ENCODE measurements at regions not wholly inside any gene's neighbourhood (a gene's known extent, or its start where the extent isn't known, plus 50 kb on each side); places are given as distances from the start of the nearest gene placed in this dataset.
"Not testable (repeated sequence)": the region's sequence is repeated elsewhere in the genome, so short reads cannot be mapped to it uniquely, and the experiment has no call there.

GRCh38 chr11:49750447-49750846 is 201.7 kb upstream of the OR4C13 start:
- not testable (repeated sequence) for ATAC-seq (replicated peaks); H3K4me1 Mint-ChIP-seq; H3K4me3 Mint-ChIP-seq; H3K27ac Mint-ChIP-seq; DNase-seq; H3K9me3 Mint-ChIP-seq; H3K36me3 Mint-ChIP-seq; H3K27me3 Mint-ChIP-seq

- not testable (repeated sequence) for H3K27ac Mint-ChIP-seq; H3K4me1 Mint-ChIP-seq; ATAC-seq (replicated peaks); DNase-seq; H3K36me3 Mint-ChIP-seq; H3K27me3 Mint-ChIP-seq; H3K4me3 Mint-ChIP-seq; H3K9me3 Mint-ChIP-seq
Measured at GRCh38 chr11:49750960-49751359, 201.2 kb upstream of the OR4C13 start.

- H3K27ac Mint-ChIP-seq; H3K9me3 Mint-ChIP-seq; H3K4me3 Mint-ChIP-seq; H3K27me3 Mint-ChIP-seq; H3K4me1 Mint-ChIP-seq; ATAC-seq (replicated peaks); H3K36me3 Mint-ChIP-seq: not testable (repeated sequence)
- DNase-seq: peak; percentile 0
Measured at GRCh38 chr11:49780791-49781190, 171.4 kb upstream of the OR4C13 start.

- ATAC-seq (replicated peaks); H3K4me3 Mint-ChIP-seq; H3K4me1 Mint-ChIP-seq; H3K27me3 Mint-ChIP-seq; H3K27ac Mint-ChIP-seq; H3K9me3 Mint-ChIP-seq; H3K36me3 Mint-ChIP-seq; DNase-seq: not testable (repeated sequence)
Measured at GRCh38 chr11:49782000-49782399, 170.2 kb upstream of the OR4C13 start.

GRCh38 chr11:49783841-49784240 is 168.3 kb upstream of the OR4C13 start:
- H3K4me3 Mint-ChIP-seq; H3K4me1 Mint-ChIP-seq; H3K36me3 Mint-ChIP-seq; H3K27me3 Mint-ChIP-seq; DNase-seq; H3K9me3 Mint-ChIP-seq; ATAC-seq (replicated peaks); H3K27ac Mint-ChIP-seq: not testable (repeated sequence)

GRCh38 chr11:49789787-49790186 is 162.4 kb upstream of the OR4C13 start:
- ATAC-seq (replicated peaks); H3K4me3 Mint-ChIP-seq; H3K27ac Mint-ChIP-seq; H3K4me1 Mint-ChIP-seq; H3K36me3 Mint-ChIP-seq; H3K27me3 Mint-ChIP-seq; DNase-seq: not testable (repeated sequence)
- peaks cover 7 to 11% of the 10 kb centered on the region in 2 donors for H3K9me3 Mint-ChIP-seq

GRCh38 chr11:49798206-49798837 is 153.9 kb upstream of the OR4C13 start:
- not testable (repeated sequence) for H3K4me1 Mint-ChIP-seq; H3K9me3 Mint-ChIP-seq; DNase-seq; H3K36me3 Mint-ChIP-seq; ATAC-seq (replicated peaks); H3K4me3 Mint-ChIP-seq; H3K27me3 Mint-ChIP-seq; H3K27ac Mint-ChIP-seq

- not testable (repeated sequence) for H3K27ac Mint-ChIP-seq; DNase-seq; H3K36me3 Mint-ChIP-seq; H3K4me3 Mint-ChIP-seq; H3K9me3 Mint-ChIP-seq; ATAC-seq (replicated peaks); H3K4me1 Mint-ChIP-seq; H3K27me3 Mint-ChIP-seq
Measured at GRCh38 chr11:49817705-49818430, 134.3 kb upstream of the OR4C13 start.

GRCh38 chr11:49823188-49823587 is 129.0 kb upstream of the OR4C13 start:
- H3K36me3 Mint-ChIP-seq; DNase-seq; ATAC-seq (replicated peaks); H3K27ac Mint-ChIP-seq; H3K27me3 Mint-ChIP-seq; H3K4me1 Mint-ChIP-seq; H3K4me3 Mint-ChIP-seq; H3K9me3 Mint-ChIP-seq: not testable (repeated sequence)

GRCh38 chr11:49850541-49850940 is 101.7 kb upstream of the OR4C13 start:
- H3K36me3 Mint-ChIP-seq: not testable (repeated sequence)

GRCh38 chr11:49851511-49851910 is 100.7 kb upstream of the OR4C13 start:
- Mint-ChIP-seq H3K4me3 (no peak overlapping the region), H3K27ac (no peak overlapping the region), H3K27me3 (no peaks in the 10 kb centered on the region), H3K4me1 (no peaks in the 10 kb centered on the region), H3K9me3 (peaks cover 6 to 7% of the 10 kb centered on the region in 2 donors), H3K36me3 (no peaks in the 10 kb centered on the region)
- DNase-seq: no peak
- ATAC-seq (replicated peaks): no peak

More at GRCh38 chr11:49850541-49850940, 101.7 kb upstream of the OR4C13 start:
- H3K9me3 Mint-ChIP-seq; DNase-seq; H3K27me3 Mint-ChIP-seq; ATAC-seq (replicated peaks); H3K4me3 Mint-ChIP-seq; H3K4me1 Mint-ChIP-seq; H3K27ac Mint-ChIP-seq: not testable (repeated sequence)

- Mint-ChIP-seq H3K27ac (no peak overlapping the region), H3K27me3 (no peaks in the 10 kb centered on the region), H3K36me3 (no peaks in the 10 kb centered on the region), H3K4me3 (no peak overlapping the region), H3K4me1 (no peaks in the 10 kb centered on the region), H3K9me3 (peaks cover 6 to 7% of the 10 kb centered on the region in 2 donors)
- ATAC-seq (replicated peaks) (no peak), DNase-seq (no peak)
Measured at GRCh38 chr11:49851971-49852389, 100.2 kb upstream of the OR4C13 start.

- DNase-seq; H3K4me3 Mint-ChIP-seq; H3K27ac Mint-ChIP-seq; H3K27me3 Mint-ChIP-seq; H3K36me3 Mint-ChIP-seq; H3K4me1 Mint-ChIP-seq; ATAC-seq (replicated peaks): not testable (repeated sequence)
- peaks cover 11 to 13% of the 10 kb centered on the region in 2 donors for H3K9me3 Mint-ChIP-seq
Measured at GRCh38 chr11:49888875-49889274, 63.3 kb upstream of the OR4C13 start.

- H3K27ac Mint-ChIP-seq; DNase-seq; H3K4me1 Mint-ChIP-seq; H3K27me3 Mint-ChIP-seq; H3K4me3 Mint-ChIP-seq; H3K36me3 Mint-ChIP-seq; ATAC-seq (replicated peaks): not testable (repeated sequence)
- H3K9me3 Mint-ChIP-seq: peaks cover 8 to 13% of the 10 kb centered on the region in 2 donors
Measured at GRCh38 chr11:49891910-49892671, 60.1 kb upstream of the OR4C13 start.

GRCh38 chr11:49893442-49893841 is 58.7 kb upstream of the OR4C13 start:
- not testable (repeated sequence) for H3K4me3 Mint-ChIP-seq; H3K36me3 Mint-ChIP-seq; H3K27ac Mint-ChIP-seq; H3K4me1 Mint-ChIP-seq; H3K27me3 Mint-ChIP-seq; DNase-seq; ATAC-seq (replicated peaks)
- H3K9me3 Mint-ChIP-seq: peaks cover 8 to 15% of the 10 kb centered on the region in 2 donors

Measured in stimulated activated naive B cell treated with anti-CD40 and anti-IgM and Interleukin-4, amounts not matched to agents 10 μg/mL and 1 μg/mL and 100 μg/mL, for 72 hours (primary cell).